K562 (cell line): ENCODE measurements at regions not wholly inside any gene's neighbourhood (a gene's known extent, or its start where the extent isn't known, plus 50 kb on each side); places are given as distances from the start of the nearest gene placed in this dataset.
A peak's percentile ranks its signal among the peaks of the same experiment; 100 is the strongest.

Experiments
- ATAC-seq: fragments of 200-7000 bp; cut with Tn5 transposase; 3 replicates; pipeline ENCODE4 v1.9.1; 2020; ENCODE audit warnings: moderate library complexity
- BruUV-seq: library from RNA; stranded (reverse); fragments of 400-500 nt; replicated peaks from 2 replicates; lab custom pipeline; 2021; lab: Mats Ljungman, UMichigan
- CTCF ChIA-PET: fragments of 300-600 bp; formaldehyde crosslinking; extraction: SDS; loops from one replicate; lab custom pipeline; 2021; ENCODE audit warnings: low intra/inter-chr PET ratio; lab: Yijun Ruan, JAX
- POLR2A ChIA-PET: fragments of 300-600, 350-650 bp; sonication (Branson Sonifier 250); formaldehyde crosslinking; extraction: SDS; loops from one replicate; lab custom pipeline; 2021; ENCODE audit warnings: antibody characterized with exemption, inconsistent platforms; lab: Yijun Ruan, JAX
- DNase-seq, 4 experiments: peaks; one replicate each; pipeline versions ENCODE4 v3.0.0 to v3.0.0-alpha.2; 2011 to 2018; ENCODE audit warnings: low spot score in 3 of 4, mixed read lengths in 3 of 4; ENCODE audit errors: extremely low read depth in 1 of 4
- FAIRE-seq: peaks from 2 replicates; lab custom pipeline; 2011; peaks lifted over from hg19 to GRCh38; lab: Jason Lieb, UNC
- H2AFZ ChIP-seq: 2 replicates; pipeline ENCODE4 v1.6.0; 2011; ENCODE audit warnings: low read depth, low read length, control low read depth, inconsistent platforms
- H3K27ac ChIP-seq: fragments of 200-600 bp; 3 replicates; pipeline ENCODE4 v1.8.0; 2011; ENCODE audit warnings: low read depth, mild to moderate bottlenecking, control low read depth, inconsistent platforms, low read length, moderate library complexity, mixed read lengths; ENCODE audit errors: extremely low read depth
- H3K27me3 ChIP-seq, 2 experiments: fragments of 300-600 bp in 1 of 2; 2 replicates in 1 of 2; 3 replicates in 1 of 2; pipeline versions ENCODE4 v1.6.0 to v1.8.0; 2011; ENCODE audit warnings: inconsistent platforms in 2 of 2, low read length in 2 of 2, mild to moderate bottlenecking in 1 of 2, mixed read lengths in 1 of 2, moderate library complexity in 1 of 2; ENCODE audit not compliant: control insufficient read depth in 2 of 2, insufficient read depth in 2 of 2
- H3K36me3 ChIP-seq: fragments of 300-600 bp; 3 replicates; pipeline ENCODE4 v1.8.0; 2011; ENCODE audit warnings: mild to moderate bottlenecking, low read length, inconsistent platforms; ENCODE audit not compliant: control insufficient read depth, insufficient read depth
- H3K4me1 ChIP-seq, 2 experiments: fragments of 200-600 bp in 1 of 2; replicated peaks in 1 of 2; 2 replicates in 1 of 2; 3 replicates in 1 of 2; pipeline versions ENCODE4 v1.5.1 to v1.8.0; 2011; ENCODE audit warnings: inconsistent platforms in 2 of 2, low read length in 2 of 2, mild to moderate bottlenecking in 1 of 2, mixed read lengths in 1 of 2, moderate library complexity in 1 of 2; ENCODE audit not compliant: control insufficient read depth in 2 of 2, insufficient read depth in 2 of 2
- H3K4me2 ChIP-seq: 2 replicates; pipeline ENCODE4 v1.6.1; 2011; ENCODE audit warnings: low read length, control low read depth, inconsistent platforms, mixed read lengths; ENCODE audit not compliant: insufficient read depth
- H3K4me3 ChIP-seq: fragments of 200-600 bp; sonication (generic), shearing (Covaris generic); 2 replicates; pipeline ENCODE4 v1.5.1; 2016; ENCODE audit warnings: control low read depth, inconsistent platforms
- H3K79me2 ChIP-seq: fragments of 200-600 bp; 3 replicates; pipeline ENCODE4 v1.8.0; 2011; ENCODE audit warnings: low read length, inconsistent platforms; ENCODE audit not compliant: control insufficient read depth, insufficient read depth
- H3K9ac ChIP-seq, 2 experiments: 2 replicates each; pipeline versions ENCODE4 v1.6.0 to v1.6.1; 2011; ENCODE audit warnings: low read depth in 2 of 2, low read length in 2 of 2, control low read depth in 1 of 2, inconsistent platforms in 1 of 2, mild to moderate bottlenecking in 1 of 2, mixed read lengths in 1 of 2; ENCODE audit not compliant: insufficient read depth in 1 of 2
- H3K9me1 ChIP-seq: one replicate; pipeline ENCODE4 v1.6.0; 2011; ENCODE audit warnings: inconsistent platforms, mild to moderate bottlenecking, low read length, moderate library complexity; ENCODE audit not compliant: control insufficient read depth, insufficient read depth
- H3K9me3 ChIP-seq: replicated peaks from 2 replicates; pipeline ENCODE4 v1.5.1; 2011; ENCODE audit warnings: low read depth, low read length, inconsistent platforms; ENCODE audit not compliant: control insufficient read depth, insufficient read depth
- H4K20me1 ChIP-seq: replicated peaks from 2 replicates; pipeline ENCODE4 v1.6.1; 2011; ENCODE audit warnings: low read length, inconsistent platforms, mixed read lengths; ENCODE audit not compliant: control insufficient read depth, insufficient read depth
- ARID1B ChIP-seq: fragments of 450-650 bp; IDR thresholded peaks from 2 replicates; pipeline ENCODE4 v1.6.1; 2016; ENCODE audit warnings: antibody characterized with exemption, mild to moderate bottlenecking, inconsistent platforms
- BHLHE40 ChIP-seq: IDR thresholded peaks from 2 replicates; pipeline ENCODE4 v1.6.1; 2011; ENCODE audit warnings: low read length, improper control_type of control experiment
- CTBP1 ChIP-seq: fragments of 450-650 bp; IDR thresholded peaks from 2 replicates; pipeline ENCODE4 v1.6.1; 2016; ENCODE audit warnings: borderline replicate concordance
- DPF2 ChIP-seq: fragments of 450-650 bp; IDR thresholded peaks from 2 replicates; pipeline ENCODE4 v1.6.1; 2016
- FOSL1 ChIP-seq: fragments of 200-800 bp; sonication (Bioruptor generic); conservative IDR thresholded peaks from 2 replicates; pipeline ENCODE4 v1.6.1; 2016; ENCODE audit warnings: missing genetic modification characterization, missing compliant biosample characterization
- GATAD2A ChIP-seq: fragments of 450-650 bp; IDR thresholded peaks from 2 replicates; pipeline ENCODE4 v1.6.1; 2017
- JUNB ChIP-seq: fragments of 450-650 bp; formaldehyde crosslinking; conservative IDR thresholded peaks from 2 replicates; pipeline ENCODE4 v1.4.0; 2020; ENCODE audit warnings: mild to moderate bottlenecking
- JUND ChIP-seq, 2 experiments: IDR thresholded peaks; 2 replicates in 1 of 2; 3 replicates in 1 of 2; pipeline ENCODE4 v1.6.1; 2011; ENCODE audit warnings: borderline replicate concordance in 2 of 2, low read depth in 2 of 2, low read length in 2 of 2, improper control_type of control experiment in 1 of 2, missing biosample characterization in 1 of 2, missing genetic modification characterization in 1 of 2, missing genetic modification reagents in 1 of 2
- MAFK ChIP-seq: IDR thresholded peaks from 2 replicates; pipeline ENCODE4 v1.6.1; 2011; ENCODE audit warnings: low read length, improper control_type of control experiment
- MEIS2 ChIP-seq: fragments of 450-650 bp; IDR thresholded peaks from 2 replicates; pipeline ENCODE4 v1.6.1; 2014; ENCODE audit warnings: mild to moderate bottlenecking; ENCODE audit not compliant: partially characterized antibody
- NFE2 ChIP-seq: IDR thresholded peaks from 2 replicates; pipeline ENCODE4 v1.6.1; 2014; ENCODE audit warnings: antibody characterized with exemption, low read depth
- RCOR1 ChIP-seq, 2 experiments: IDR thresholded peaks; 2 replicates each; pipeline ENCODE4 v1.6.1; 2012; ENCODE audit warnings: low read depth in 2 of 2, low read length in 2 of 2, borderline replicate concordance in 1 of 2, improper control_type of control experiment in 1 of 2
- SMARCA4 ChIP-seq: fragments of 450-650 bp; IDR thresholded peaks from 2 replicates; pipeline ENCODE4 v1.6.1; 2016
- ZNF12 ChIP-seq: sonication (generic); formaldehyde crosslinking; IDR thresholded peaks from 2 replicates; pipeline ENCODE4 v1.4.0; 2020; ENCODE audit warnings: mild to moderate bottlenecking, missing genetic modification reagents
- ZNF134 ChIP-seq: fragments of 250-450 bp; sonication (Bioruptor Pico); conservative IDR thresholded peaks from 2 replicates; pipeline ENCODE4 v1.4.0; 2020
- ZNF766 ChIP-seq: fragments of 200-800 bp; sonication (Bioruptor generic); conservative IDR thresholded peaks from 2 replicates; pipeline ENCODE4 v1.6.1; 2016; ENCODE audit warnings: missing genetic modification characterization, missing compliant biosample characterization
- WGBS: fragments of 100-300 bp; shearing (Covaris generic); methylation state at CpG from one replicate; pipeline ENCODE4 v1.1.6; 2016; ENCODE audit warnings: low coverage, mixed read lengths; ENCODE audit not compliant: insufficient coverage; ENCODE audit errors: missing lambda C conversion rate; 5-methylcytosine and 5-hydroxymethylcytosine counted together
- in situ Hi-C: fragments of 300-500 bp; cut with MboI; formaldehyde crosslinking; loops from 4 replicates; pipeline ENCODE4 v1.15.0; 2018; ENCODE audit warnings: inconsistent platforms, mixed read lengths
- intact Hi-C: fragments of 100-400 bp; cut with micrococcal nuclease; formaldehyde crosslinking; loops from 2 replicates; pipeline ENCODE4 v1.14.2; 2022
- TF ChIP-seq, protein P1 (sequence below), 2 experiments: fragments of 450-650 bp in 1 of 2; sonication (generic) in 1 of 2; formaldehyde crosslinking in 1 of 2; IDR thresholded peaks in 1 of 2; conservative IDR thresholded peaks in 1 of 2; 2 replicates each; pipeline versions ENCODE4 v1.6.1 to v1.8.1; 2016 to 2023; ENCODE audit warnings: mild to moderate bottlenecking in 2 of 2, moderate library complexity in 2 of 2, inconsistent platforms in 1 of 2, missing genetic modification reagents in 1 of 2
- TF ChIP-seq, protein P2 (sequence below): sonication (generic); IDR thresholded peaks from 2 replicates; pipeline ENCODE4 v1.6.1; 2016
- TF ChIP-seq, protein P3 (sequence below): fragments of 450-650 bp; IDR thresholded peaks from 2 replicates; pipeline ENCODE4 v1.6.1; 2016

DNA sequence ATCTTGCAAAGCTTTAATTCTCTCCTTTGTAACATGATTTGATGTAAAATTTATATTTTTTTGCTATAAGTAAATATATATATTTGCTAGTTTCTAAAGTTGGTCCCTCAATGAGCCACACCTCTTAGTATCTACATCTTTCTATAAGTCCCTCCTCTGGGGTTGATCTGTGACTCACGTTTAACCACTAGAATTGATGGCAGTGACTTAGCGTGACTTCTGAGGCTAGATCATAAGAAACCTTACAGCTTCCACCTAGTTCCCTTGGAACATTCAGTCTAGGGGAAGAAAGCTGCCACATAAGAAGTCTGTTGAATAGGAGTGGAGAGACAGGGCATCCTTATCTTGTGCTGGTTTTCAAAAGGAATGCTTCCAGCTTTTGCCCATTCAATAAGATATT is 56.6 kb upstream of the TNIK start:
- CTCF ChIA-PET = no interaction called here
- POLR2A ChIA-PET = interaction anchor here (0.8 kb wide), 1 partner anchor 57 kb away, joined by 3 read pairs; no protein-coding TSS in a partner anchor
- peak; percentile 76 for ATAC-seq

More for the DNA sequence above, 56.6 kb upstream of the TNIK start:
- no peak overlapping the region for H3K4me3 ChIP-seq
- H3K9ac ChIP-seq = no peak overlapping the region
- H3K36me3 ChIP-seq = no peaks in the 10 kb centered on the region
- H3K27me3 ChIP-seq = no peaks in the 10 kb centered on the region
- FAIRE-seq = no peak
- WGBS = 0% methylated on average over 2 of the region's 2 CpGs
- no TSS peak for BruUV-seq
- H3K27ac ChIP-seq = no peak overlapping the region
- peaks cover 0 to 8% of the 10 kb centered on the region in 2 experiments; a peak in 2 of 5 replicates for H3K4me1 ChIP-seq
- no peaks in the 10 kb centered on the region for H3K9me3 ChIP-seq
- 0 out of 2 replicates have a peak, but pooled peaks have one; percentile 15 for TF ChIP-seq ARID1B
- TF ChIP-seq JUND (IDR thresholded peaks at IDR 0.05; ENCODE audit: borderline replicate concordance, low read depth, low read length) = peak; percentile 67
- TF ChIP-seq JUND (tag; IDR thresholded peaks at IDR 0.05; ENCODE audit: borderline replicate concordance, low read depth, low read length) = 0 out of 3 replicates have a peak, but pooled peaks have one; percentile 40
- TF ChIP-seq FOSL1 = peak; percentile 83
- TF ChIP-seq ZNF134 (CRISPR knock-in tag) = no peak
- TF ChIP-seq RCOR1 (IDR thresholded peaks at IDR 0.05; ENCODE audit: borderline replicate concordance in 1 of 2, low read depth in 2 of 2, low read length in 2 of 2) = 0 out of 4 replicates have a peak, but pooled peaks of 1 of the 2 experiments have one; percentile 46
- 0 out of 2 replicates have a peak, but pooled peaks have one; percentile 18 for TF ChIP-seq JUNB (CRISPR knock-in tag)
- TF ChIP-seq ZNF12 (CRISPR knock-in tag) = no peak
- TF ChIP-seq, protein P1, sequence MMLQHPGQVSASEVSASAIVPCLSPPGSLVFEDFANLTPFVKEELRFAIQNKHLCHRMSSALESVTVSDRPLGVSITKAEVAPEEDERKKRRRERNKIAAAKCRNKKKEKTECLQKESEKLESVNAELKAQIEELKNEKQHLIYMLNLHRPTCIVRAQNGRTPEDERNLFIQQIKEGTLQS (IDR thresholded peaks at IDR 0.05) = peak; percentile 43; the same call in 1 of the 2 replicates
- TF ChIP-seq, protein P1 (CRISPR knock-in tag; conservative IDR thresholded peaks at IDR 0.05) = no peak
- peak; percentile 4 for TF ChIP-seq MEIS2
- TF ChIP-seq CTBP1 = 0 out of 2 replicates have a peak, but pooled peaks have one; percentile 13
- TF ChIP-seq BHLHE40 = peak; percentile 63; the same call in 1 of the 2 replicates
- peak; percentile 21; the same call in 1 of the 2 replicates for TF ChIP-seq SMARCA4
- TF ChIP-seq, protein P2, sequence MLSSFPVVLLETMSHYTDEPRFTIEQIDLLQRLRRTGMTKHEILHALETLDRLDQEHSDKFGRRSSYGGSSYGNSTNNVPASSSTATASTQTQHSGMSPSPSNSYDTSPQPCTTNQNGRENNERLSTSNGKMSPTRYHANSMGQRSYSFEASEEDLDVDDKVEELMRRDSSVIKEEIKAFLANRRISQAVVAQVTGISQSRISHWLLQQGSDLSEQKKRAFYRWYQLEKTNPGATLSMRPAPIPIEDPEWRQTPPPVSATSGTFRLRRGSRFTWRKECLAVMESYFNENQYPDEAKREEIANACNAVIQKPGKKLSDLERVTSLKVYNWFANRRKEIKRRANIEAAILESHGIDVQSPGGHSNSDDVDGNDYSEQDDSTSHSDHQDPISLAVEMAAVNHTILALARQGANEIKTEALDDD = peak; percentile 86
- peak; percentile 61 for TF ChIP-seq NFE2
- no peak for TF ChIP-seq GATAD2A
- peak; percentile 97 for TF ChIP-seq ZNF766 (CRISPR knock-in tag)
- peak; percentile 54 for TF ChIP-seq DPF2
- TF ChIP-seq MAFK = no peak
- TF ChIP-seq, protein P3, sequence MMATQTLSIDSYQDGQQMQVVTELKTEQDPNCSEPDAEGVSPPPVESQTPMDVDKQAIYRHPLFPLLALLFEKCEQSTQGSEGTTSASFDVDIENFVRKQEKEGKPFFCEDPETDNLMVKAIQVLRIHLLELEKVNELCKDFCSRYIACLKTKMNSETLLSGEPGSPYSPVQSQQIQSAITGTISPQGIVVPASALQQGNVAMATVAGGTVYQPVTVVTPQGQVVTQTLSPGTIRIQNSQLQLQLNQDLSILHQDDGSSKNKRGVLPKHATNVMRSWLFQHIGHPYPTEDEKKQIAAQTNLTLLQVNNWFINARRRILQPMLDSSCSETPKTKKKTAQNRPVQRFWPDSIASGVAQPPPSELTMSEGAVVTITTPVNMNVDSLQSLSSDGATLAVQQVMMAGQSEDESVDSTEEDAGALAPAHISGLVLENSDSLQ = peak; percentile 28
- TF ChIP-seq, all 486 proteins: peak for 15
- intact Hi-C loops (no loop called here), in situ Hi-C loops (no loop called here)
- no peaks in the 10 kb centered on the region for H3K9me1 ChIP-seq
- peak in 1 of 4 experiments; percentile 67 for DNase-seq
- no peak overlapping the region for H3K4me2 ChIP-seq
- H3K79me2 ChIP-seq = no peaks in the 10 kb centered on the region
- H2AFZ ChIP-seq = no peak overlapping the region
- no peaks in the 10 kb centered on the region for H4K20me1 ChIP-seq
